Glomerular visceral epithelial cell (primary cell): ENCODE measurements at regions not wholly inside any gene's neighbourhood (a gene's known extent, or its start where the extent isn't known, plus 50 kb on each side); places are given as distances from the start of the nearest gene placed in this dataset.

Experiments
- DNase-seq: peaks from one replicate; pipeline ENCODE4 v3.0.0-alpha.2; 2016; ENCODE audit errors: extremely low spot score

- no peak for DNase-seq
Observed at GRCh38 chr19:33898062-33898677, 101.5 kb downstream of the KCTD15 start.

- DNase-seq = no peak
Observed at GRCh38 chr19:33900817-33901216, 104.1 kb downstream of the KCTD15 start.

- no peak for DNase-seq
Observed at GRCh38 chr19:33902395-33902794, 105.7 kb downstream of the KCTD15 start.

GRCh38 chr19:33902802-33903488 lies 106.3 kb downstream of the KCTD15 start:
- no peak for DNase-seq

- no peak for DNase-seq
Observed at GRCh38 chr19:33903489-33903850, 106.8 kb downstream of the KCTD15 start.

GRCh38 chr19:33904681-33905080 lies 108.0 kb downstream of the KCTD15 start:
- no peak for DNase-seq

GRCh38 chr19:33905473-33905936 lies 108.8 kb downstream of the KCTD15 start:
- no peak for DNase-seq

GRCh38 chr19:33905937-33906577 lies 109.4 kb downstream of the KCTD15 start:
- no peak for DNase-seq

GRCh38 chr19:33906578-33907335 lies 110.1 kb downstream of the KCTD15 start:
- DNase-seq = no peak

GRCh38 chr19:33910922-33911321 lies 114.3 kb downstream of the KCTD15 start:
- DNase-seq = no peak

GRCh38 chr19:33914599-33914998 lies 117.9 kb downstream of the KCTD15 start:
- no peak for DNase-seq

- no peak for DNase-seq
Observed at GRCh38 chr19:33916792-33917191, 120.1 kb downstream of the KCTD15 start.

- no peak for DNase-seq
Observed at GRCh38 chr19:33919291-33919690, 122.6 kb downstream of the KCTD15 start.

- DNase-seq = no peak
Observed at GRCh38 chr19:33921165-33921564, 124.5 kb downstream of the KCTD15 start.

GRCh38 chr19:33926306-33926705 lies 129.6 kb downstream of the KCTD15 start:
- DNase-seq = no peak

- no peak for DNase-seq
Observed at GRCh38 chr19:33927789-33928457, 131.3 kb downstream of the KCTD15 start.

- no peak for DNase-seq
Observed at GRCh38 chr19:33928458-33928950, 131.8 kb downstream of the KCTD15 start.

- no peak for DNase-seq
Observed at GRCh38 chr19:33933931-33934330, 137.3 kb downstream of the KCTD15 start.

- no peak for DNase-seq
Observed at GRCh38 chr19:33938821-33939220, 142.2 kb downstream of the KCTD15 start.

- no peak for DNase-seq
Observed at GRCh38 chr19:33941133-33941532, 144.5 kb downstream of the KCTD15 start.

- no peak for DNase-seq
Observed at GRCh38 chr19:33946535-33947264, 150.0 kb downstream of the KCTD15 start.
